Neuronal stem cell (in vitro differentiated cells): ENCODE measurements at regions not wholly inside any gene's neighbourhood (a gene's known extent, or its start where the extent isn't known, plus 50 kb on each side); places are given as distances from the start of the nearest gene placed in this dataset.

ENCODE experiments used
- DNase-seq: peaks from one replicate; pipeline ENCODE4 v3.0.0-alpha.2; 2013; ENCODE audit warnings: low spot score
- H2AFZ ChIP-seq: one replicate; pipeline ENCODE4 v1.6.1; 2013; ENCODE audit warnings: mild to moderate bottlenecking, low read length, inconsistent platforms
- H2AK5ac ChIP-seq: 2 replicates; pipeline ENCODE4 v1.6.1; 2013; ENCODE audit warnings: low read depth, mild to moderate bottlenecking, inconsistent platforms, low read length, moderate library complexity, mixed read lengths
- H2BK120ac ChIP-seq: 2 replicates; pipeline ENCODE4 v1.6.1; 2013; ENCODE audit warnings: low read depth, mild to moderate bottlenecking, inconsistent platforms, low read length, moderate library complexity, mixed read lengths
- H2BK12ac ChIP-seq: one replicate; pipeline ENCODE4 v1.6.1; 2013; ENCODE audit warnings: low read length, inconsistent platforms
- H2BK15ac ChIP-seq: 2 replicates; pipeline ENCODE4 v1.6.1; 2013; ENCODE audit warnings: mild to moderate bottlenecking, low read length, inconsistent platforms, mixed read lengths
- H2BK5ac ChIP-seq: one replicate; pipeline ENCODE4 v1.6.1; 2013; ENCODE audit warnings: inconsistent platforms, mild to moderate bottlenecking, low read length, moderate library complexity
- H3K14ac ChIP-seq: one replicate; pipeline ENCODE4 v1.6.1; 2013; ENCODE audit warnings: low read length, inconsistent platforms
- H3K18ac ChIP-seq: 2 replicates; pipeline ENCODE4 v1.6.1; 2013; ENCODE audit warnings: low read length, inconsistent platforms
- H3K23ac ChIP-seq: 2 replicates; pipeline ENCODE4 v1.6.1; 2013; ENCODE audit warnings: low read depth, mild to moderate bottlenecking, mixed read lengths, low read length, inconsistent platforms; ENCODE audit not compliant: poor library complexity
- H3K27ac ChIP-seq: replicated peaks from 3 replicates; pipeline ENCODE4 v1.5.1; 2013; ENCODE audit warnings: low read length, inconsistent platforms
- H3K27me3 ChIP-seq, 3 experiments: 2 replicates each; pipeline ENCODE4 v1.6.1; 2013; ENCODE audit warnings: low read length in 3 of 3, mild to moderate bottlenecking in 2 of 3, inconsistent platforms in 1 of 3, low read depth in 1 of 3, mixed read lengths in 1 of 3, moderate library complexity in 1 of 3; ENCODE audit not compliant: control insufficient read depth in 3 of 3, insufficient read depth in 3 of 3
- H3K36me3 ChIP-seq, 2 donors: replicated peaks in 1 of 2; 2 replicates each; pipeline ENCODE4 v1.6.1; 2013; ENCODE audit warnings: low read length in 2 of 2; ENCODE audit not compliant: control insufficient read depth in 2 of 2, insufficient read depth in 2 of 2
- H3K4ac ChIP-seq: 2 replicates; pipeline ENCODE4 v1.6.1; 2013; ENCODE audit warnings: inconsistent platforms, mild to moderate bottlenecking, low read length, moderate library complexity
- H3K4me1 ChIP-seq, 2 donors: 1 replicate in 1 of 2; 2 replicates in 1 of 2; pipeline ENCODE4 v1.6.1; 2013; ENCODE audit warnings: low read length in 2 of 2, low read depth in 1 of 2; ENCODE audit not compliant: control insufficient read depth in 2 of 2, insufficient read depth in 1 of 2
- H3K4me2 ChIP-seq: one replicate; pipeline ENCODE4 v1.6.1; 2013; ENCODE audit warnings: mild to moderate bottlenecking, low read length, inconsistent platforms; ENCODE audit not compliant: insufficient read depth, poor library complexity, severe bottlenecking
- H3K4me3 ChIP-seq, 2 donors: 2 replicates each; pipeline ENCODE4 v1.5.1; 2013; ENCODE audit warnings: low read length in 2 of 2, mild to moderate bottlenecking in 2 of 2, inconsistent platforms in 1 of 2, moderate library complexity in 1 of 2
- H3K79me1 ChIP-seq: one replicate; pipeline ENCODE4 v1.6.1; 2013; ENCODE audit warnings: low read depth, mild to moderate bottlenecking, inconsistent platforms, low read length, moderate library complexity
- H3K9ac ChIP-seq: one replicate; pipeline ENCODE4 v1.6.1; 2013; ENCODE audit warnings: mild to moderate bottlenecking, low read depth, low read length, inconsistent platforms; ENCODE audit not compliant: poor library complexity
- H3K9me3 ChIP-seq, 2 donors: replicated peaks in 1 of 2; 2 replicates each; pipeline versions ENCODE3 to v1.6.1; 2013; ENCODE audit warnings: low read length in 2 of 2, mild to moderate bottlenecking in 2 of 2, inconsistent platforms in 1 of 2, low read depth in 1 of 2, mixed read lengths in 1 of 2, moderate library complexity in 1 of 2; ENCODE audit not compliant: control insufficient read depth in 2 of 2, insufficient read depth in 1 of 2
- H4K8ac ChIP-seq: one replicate; pipeline ENCODE4 v1.6.1; 2013; ENCODE audit warnings: low read depth, mild to moderate bottlenecking, inconsistent platforms, low read length, moderate library complexity
- H4K91ac ChIP-seq: one replicate; pipeline ENCODE4 v1.6.1; 2013; ENCODE audit warnings: low read length, low read depth, mild to moderate bottlenecking, inconsistent platforms; ENCODE audit not compliant: poor library complexity
- WGBS, 2 donors: extraction: QIAGEN DNeasy Blood & Tissue Kit; methylation state at CpG; one replicate each; pipeline ENCODE4 v1.1.7; 2013; ENCODE audit warnings: missing lambda C conversion rate in 2 of 2, mixed read lengths in 1 of 2; ENCODE audit not compliant: insufficient read length in 2 of 2, insufficient replicate concordance in 1 of 2; ENCODE audit errors: extremely low coverage in 2 of 2; 5-methylcytosine and 5-hydroxymethylcytosine counted together

DNA sequence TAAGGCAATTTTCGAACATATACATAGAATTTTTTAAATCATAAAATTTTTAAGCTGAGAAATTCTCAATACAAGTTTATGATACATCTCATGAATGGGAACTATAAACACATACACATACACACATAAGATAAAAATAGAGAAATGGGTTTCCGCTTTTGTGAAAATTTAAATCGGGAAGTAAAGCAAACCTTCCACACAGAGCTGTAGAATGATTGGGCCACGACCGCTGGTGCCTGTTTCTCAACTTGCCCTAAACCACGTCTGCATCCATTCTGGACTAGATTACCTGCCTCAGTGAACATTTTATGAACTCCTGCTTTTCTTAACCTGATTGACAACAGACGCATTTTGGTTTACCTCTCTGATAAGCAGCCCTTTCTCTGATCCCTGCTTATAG is 264.4 kb downstream of the SKAP2 start:
- H2BK5ac ChIP-seq: no peak overlapping the region
- no peak overlapping the region for H3K9ac ChIP-seq
- no peak for DNase-seq
- H4K91ac ChIP-seq: no peak overlapping the region
- no peak overlapping the region for H2BK15ac ChIP-seq
- no peaks in the 10 kb centered on the region for H3K36me3 ChIP-seq
- no peak overlapping the region for H2AK5ac ChIP-seq
- H2AFZ ChIP-seq: no peak overlapping the region
- no peaks in the 10 kb centered on the region for H3K9me3 ChIP-seq
- H4K8ac ChIP-seq: no peak overlapping the region
- H3K4me1 ChIP-seq: no peaks in the 10 kb centered on the region
- H3K4me2 ChIP-seq: no peak overlapping the region
- peaks cover 0 to 27% (median 0%) of the 10 kb centered on the region in 3 experiments for H3K27me3 ChIP-seq
- H3K14ac ChIP-seq: no peak overlapping the region
- H3K79me1 ChIP-seq: no peaks in the 10 kb centered on the region
- no CpG with 5 or more reads among the region's 7 CpGs for WGBS, 2 donors
- H3K4ac ChIP-seq: no peak overlapping the region
- no peak overlapping the region for H3K18ac ChIP-seq
- no peak overlapping the region for H3K27ac ChIP-seq
- no peak overlapping the region for H3K23ac ChIP-seq
- no peak overlapping the region for H3K4me3 ChIP-seq
- no peak overlapping the region for H2BK12ac ChIP-seq
- no peak overlapping the region for H2BK120ac ChIP-seq

DNA sequence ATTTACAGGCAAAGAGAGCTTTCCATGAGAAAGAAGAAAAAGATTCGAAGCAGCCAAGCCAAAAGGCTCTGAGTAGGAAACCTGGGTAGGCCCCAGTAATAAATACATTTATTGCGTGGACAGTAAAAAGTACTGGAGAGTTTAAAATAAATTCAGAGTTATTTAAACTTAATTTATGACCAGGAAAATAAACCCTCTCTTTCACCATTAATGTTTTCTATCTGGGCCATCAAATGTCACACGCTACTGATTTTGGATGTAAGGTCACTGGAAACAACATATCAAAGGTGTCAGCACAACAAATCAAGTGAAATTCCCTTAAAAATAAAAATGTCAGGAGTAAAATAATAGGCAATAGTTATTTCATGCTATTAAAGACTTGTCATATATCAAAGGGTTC is 264.0 kb downstream of the SKAP2 start:
- no peak overlapping the region for H3K27ac ChIP-seq
- H4K91ac ChIP-seq: no peak overlapping the region
- H3K9me3 ChIP-seq: no peaks in the 10 kb centered on the region
- DNase-seq: no peak
- H3K4me3 ChIP-seq: no peak overlapping the region
- H2BK15ac ChIP-seq: no peak overlapping the region
- H3K23ac ChIP-seq: no peak overlapping the region
- H3K14ac ChIP-seq: no peak overlapping the region
- WGBS, 2 donors: no CpG with 5 or more reads among the region's 3 CpGs
- H2BK12ac ChIP-seq: no peak overlapping the region
- no peaks in the 10 kb centered on the region for H3K79me1 ChIP-seq
- no peak overlapping the region for H2BK120ac ChIP-seq
- no peak overlapping the region for H3K4me2 ChIP-seq
- no peak overlapping the region for H2AFZ ChIP-seq
- no peak overlapping the region for H3K4ac ChIP-seq
- H3K27me3 ChIP-seq: peaks cover 0 to 23% (median 0%) of the 10 kb centered on the region in 3 experiments
- no peaks in the 10 kb centered on the region for H3K4me1 ChIP-seq
- H2BK5ac ChIP-seq: no peak overlapping the region
- H2AK5ac ChIP-seq: no peak overlapping the region
- H3K36me3 ChIP-seq: no peaks in the 10 kb centered on the region
- no peak overlapping the region for H4K8ac ChIP-seq
- no peak overlapping the region for H3K9ac ChIP-seq
- H3K18ac ChIP-seq: no peak overlapping the region

DNA sequence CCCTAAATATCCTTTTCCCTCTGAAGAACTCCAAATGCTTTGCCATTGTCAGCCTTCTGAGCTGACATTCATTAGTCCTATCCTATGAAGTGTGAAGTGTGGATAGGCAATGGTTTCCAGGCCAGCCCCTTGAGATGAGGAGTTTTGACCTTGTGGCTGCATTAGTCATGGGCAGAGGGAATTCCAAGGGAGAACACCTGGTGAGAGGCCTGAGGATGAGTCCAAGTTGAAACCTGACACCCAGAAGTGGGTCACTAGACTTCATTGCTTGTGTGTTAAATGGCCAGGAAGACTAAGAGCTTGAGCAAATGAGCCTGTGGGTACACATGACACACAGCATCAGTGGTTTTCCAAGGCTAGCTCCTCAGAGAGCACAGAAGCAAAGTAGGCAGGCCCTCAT is 260.8 kb downstream of the SKAP2 start:
- Histone ChIP-seq H3K9ac (no peak overlapping the region), H3K36me3 (no peaks in the 10 kb centered on the region), H2AK5ac (no peak overlapping the region), H2AFZ (no peak overlapping the region), H3K9me3 (no peaks in the 10 kb centered on the region), H4K8ac (no peak overlapping the region), H3K23ac (no peak overlapping the region), H2BK120ac (no peak overlapping the region), H3K4ac (no peak overlapping the region), H2BK15ac (no peak overlapping the region), H3K4me1 (no peaks in the 10 kb centered on the region), H3K4me2 (no peak overlapping the region), H4K91ac (no peak overlapping the region), H2BK5ac (no peak overlapping the region), H3K4me3 (no peak overlapping the region), H3K14ac (no peak overlapping the region), H3K27ac (no peak overlapping the region), H2BK12ac (no peak overlapping the region), H3K27me3 (peaks cover 0 to 14% (median 0%) of the 10 kb centered on the region in 3 experiments), H3K18ac (no peak overlapping the region), H3K79me1 (no peaks in the 10 kb centered on the region)
- DNase-seq: no peak

DNA sequence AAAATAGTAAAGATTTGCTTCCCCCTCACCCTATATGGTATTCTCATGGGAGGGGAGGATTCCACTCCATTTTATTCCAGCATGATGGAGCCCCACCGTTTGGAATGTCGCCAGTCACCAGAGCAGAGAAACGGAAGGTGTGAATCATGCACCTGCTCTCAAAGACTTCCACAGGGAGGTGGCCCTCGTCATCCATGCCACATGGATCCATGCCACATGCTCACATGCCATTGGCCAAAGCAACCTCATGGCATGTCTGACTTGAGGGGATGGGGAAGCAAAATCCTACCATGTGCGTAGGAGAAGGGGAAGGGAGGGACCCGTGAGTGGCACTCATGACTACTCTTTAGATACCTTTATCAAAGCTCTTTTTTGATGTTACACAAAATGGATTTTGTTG is 256.0 kb downstream of the SKAP2 start:
- H3K4ac ChIP-seq: no peak overlapping the region
- H4K91ac ChIP-seq: no peak overlapping the region
- no peak overlapping the region for H4K8ac ChIP-seq
- no peak overlapping the region for H3K4me2 ChIP-seq
- H2BK5ac ChIP-seq: no peak overlapping the region
- no peaks in the 10 kb centered on the region for H3K79me1 ChIP-seq
- no peak overlapping the region for H2AFZ ChIP-seq
- no peak for DNase-seq
- H3K27me3 ChIP-seq: peaks cover 0 to 16% (median 0%) of the 10 kb centered on the region in 3 experiments
- no peaks in the 10 kb centered on the region for H3K4me1 ChIP-seq
- no peak overlapping the region for H3K4me3 ChIP-seq
- H3K18ac ChIP-seq: no peak overlapping the region
- H2BK12ac ChIP-seq: no peak overlapping the region
- H3K36me3 ChIP-seq: no peaks in the 10 kb centered on the region
- H2BK15ac ChIP-seq: no peak overlapping the region
- H2AK5ac ChIP-seq: no peak overlapping the region
- no peak overlapping the region for H3K23ac ChIP-seq
- H3K9me3 ChIP-seq: no peaks in the 10 kb centered on the region
- H2BK120ac ChIP-seq: no peak overlapping the region
- H3K14ac ChIP-seq: no peak overlapping the region
- WGBS, 2 donors: no CpG with 5 or more reads among the region's 6 CpGs
- no peak overlapping the region for H3K27ac ChIP-seq
- no peak overlapping the region for H3K9ac ChIP-seq
